HG03575 (cell line): ENCODE measurements at regions not wholly inside any gene's neighbourhood (a gene's known extent, or its start where the extent isn't known, plus 50 kb on each side); places are given as distances from the start of the nearest gene placed in this dataset.

Source experiments
- ATAC-seq: cut with Tn5 transposase; IDR thresholded peaks from one replicate; pipeline ENCODE4 v1.9.1; 2021; ENCODE audit not compliant: unreplicated experiment, insufficient number of reproducible peaks, low FRiP score; ENCODE audit errors: extremely low read depth

DNA sequence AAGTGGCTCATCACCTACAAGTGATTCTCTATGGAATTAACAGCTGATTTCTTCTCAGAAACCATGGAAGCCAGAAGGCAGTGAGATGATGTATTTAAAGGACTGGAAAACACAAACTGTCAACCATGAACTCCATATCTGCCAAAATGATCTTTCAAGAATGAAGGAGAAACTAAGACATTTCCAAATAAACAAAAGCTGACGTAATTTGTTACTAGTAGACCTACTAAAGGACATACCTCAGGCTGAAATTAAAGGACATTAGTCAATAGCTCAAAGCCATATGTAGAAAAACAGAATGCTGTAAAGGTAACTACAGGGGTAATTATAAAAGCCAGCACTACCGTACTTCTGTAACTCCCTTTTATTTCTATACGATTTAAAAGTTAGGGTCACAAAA lies 129.4 kb upstream of the TMEM45B start:
- ATAC-seq: no peak

DNA sequence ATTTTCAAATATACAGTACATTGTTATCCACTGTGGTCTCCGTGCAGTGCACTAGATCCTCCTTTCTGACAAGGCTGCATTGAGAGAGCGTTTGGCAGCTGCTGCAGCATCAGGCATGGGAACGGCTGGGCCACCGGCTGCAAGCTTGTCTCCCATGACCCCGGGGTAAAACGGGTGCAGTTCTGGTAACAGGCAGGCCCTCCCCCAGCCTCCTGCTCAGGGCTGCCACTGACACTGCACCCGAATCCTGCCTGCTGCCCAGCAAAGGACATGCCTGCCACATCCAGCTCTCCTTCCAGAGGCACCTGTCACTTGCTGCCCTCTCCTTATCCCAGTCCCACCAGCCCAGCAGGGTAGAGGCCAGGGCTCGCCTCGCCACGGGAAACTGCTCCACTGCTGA lies 124.5 kb upstream of the TMEM45B start:
- no peak for ATAC-seq

DNA sequence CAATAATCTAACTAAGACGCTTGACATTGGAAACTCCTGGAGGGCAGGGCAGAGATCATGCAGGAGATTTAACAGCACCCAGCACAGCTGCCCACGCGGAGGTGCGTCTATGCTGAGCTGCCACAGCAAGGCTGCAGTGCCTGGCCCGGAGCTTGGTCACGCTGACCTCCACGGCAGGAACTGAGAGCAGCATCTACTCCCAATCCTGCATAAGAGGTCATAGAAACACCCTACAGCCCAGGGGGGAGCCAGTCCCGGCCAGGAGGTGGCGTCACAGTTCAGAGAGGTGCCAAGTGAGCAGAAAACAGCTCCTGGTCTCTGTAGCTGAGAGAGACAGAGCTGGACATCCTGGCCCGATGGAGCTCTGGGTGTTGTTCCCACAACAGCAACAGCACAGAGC lies 121.1 kb upstream of the TMEM45B start:
- no peak for ATAC-seq

DNA sequence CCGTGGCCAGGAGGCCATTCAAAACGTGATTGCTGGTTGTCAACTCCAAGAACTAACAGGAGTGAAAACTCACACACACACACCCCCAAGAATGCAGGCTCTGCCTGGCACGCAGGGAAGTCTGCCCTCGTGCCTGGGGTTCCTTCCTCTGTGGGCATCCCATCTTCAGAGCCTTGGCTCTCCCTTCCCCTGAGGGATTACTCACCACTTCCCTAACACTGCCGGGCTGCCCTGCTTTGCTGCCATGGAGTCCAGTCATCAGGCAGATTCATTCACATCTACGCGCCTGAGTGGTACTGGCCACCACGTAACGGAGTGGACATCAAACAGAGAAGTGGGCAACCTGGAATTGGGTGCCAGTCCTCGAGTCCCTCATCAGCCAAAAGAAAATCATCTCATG lies 120.7 kb upstream of the TMEM45B start:
- no peak for ATAC-seq

DNA sequence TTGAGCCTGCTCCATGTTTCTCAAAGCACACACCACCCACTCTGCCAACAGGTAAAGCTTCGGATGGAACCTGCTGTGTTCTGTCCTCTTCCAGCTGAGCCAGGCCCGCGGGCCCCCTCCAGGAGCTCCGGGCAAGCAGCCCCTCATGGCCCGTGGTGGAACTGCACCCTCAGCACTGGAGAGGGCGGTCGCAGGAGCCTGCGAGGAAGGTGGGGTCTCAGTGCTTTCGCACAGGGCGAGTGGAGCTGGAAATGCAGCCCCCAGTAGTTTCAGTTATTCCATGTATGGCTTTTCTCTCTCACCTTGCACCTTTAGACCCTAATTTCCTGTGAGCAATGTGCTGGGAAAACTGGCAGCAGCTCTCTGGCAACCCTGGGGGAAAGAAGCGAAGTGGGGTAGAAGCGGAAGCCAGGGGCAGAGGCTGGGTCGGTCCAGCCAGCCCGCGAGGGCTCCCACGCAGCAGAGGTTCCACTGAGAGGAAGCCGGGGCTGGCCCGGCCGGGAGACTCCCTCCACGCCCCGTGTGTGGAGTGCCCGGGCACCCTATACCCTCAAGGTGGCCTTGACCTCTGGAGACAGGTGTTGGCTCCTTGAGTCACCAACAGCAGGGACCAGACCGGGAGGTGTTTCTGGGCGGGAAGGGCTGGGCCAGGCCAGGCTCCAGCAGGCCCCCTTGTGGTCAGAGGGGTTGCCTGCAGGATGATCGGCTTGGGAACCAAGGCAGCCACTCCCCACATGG lies 119.9 kb upstream of the TMEM45B start:
- no peak for ATAC-seq

DNA sequence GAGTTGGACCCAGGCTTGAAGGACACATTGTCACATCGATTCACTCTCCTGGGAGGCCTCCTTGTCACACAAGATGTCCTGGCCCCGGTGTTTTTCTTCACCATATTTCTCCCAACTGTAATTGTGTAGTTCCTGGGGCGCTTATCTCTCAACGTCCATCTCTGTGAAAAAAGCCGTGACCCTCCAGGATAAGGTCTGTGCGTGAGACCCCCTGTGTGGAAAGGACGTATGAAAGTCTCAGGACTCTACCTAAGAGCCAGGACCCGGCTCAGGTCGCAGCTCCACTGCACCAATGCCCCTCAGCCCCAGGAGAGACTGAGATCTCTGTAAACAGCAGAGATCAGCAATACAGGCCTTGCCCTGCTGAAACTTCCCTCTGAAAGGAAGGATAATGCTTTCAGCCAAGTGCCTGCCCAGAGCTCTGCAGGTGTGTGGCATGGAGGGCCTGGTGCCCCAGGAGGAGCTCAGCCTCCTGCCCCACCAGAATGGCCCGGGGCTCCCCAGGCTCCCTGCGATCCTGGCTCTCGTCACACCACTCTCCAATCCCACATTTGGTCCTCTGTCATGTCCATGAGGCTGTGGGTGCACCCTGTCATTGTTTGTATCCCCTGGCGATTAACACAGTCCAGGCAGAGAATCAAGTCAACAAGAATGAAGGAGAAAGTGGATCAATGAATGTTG lies 119.2 kb upstream of the TMEM45B start:
- ATAC-seq: no peak

DNA sequence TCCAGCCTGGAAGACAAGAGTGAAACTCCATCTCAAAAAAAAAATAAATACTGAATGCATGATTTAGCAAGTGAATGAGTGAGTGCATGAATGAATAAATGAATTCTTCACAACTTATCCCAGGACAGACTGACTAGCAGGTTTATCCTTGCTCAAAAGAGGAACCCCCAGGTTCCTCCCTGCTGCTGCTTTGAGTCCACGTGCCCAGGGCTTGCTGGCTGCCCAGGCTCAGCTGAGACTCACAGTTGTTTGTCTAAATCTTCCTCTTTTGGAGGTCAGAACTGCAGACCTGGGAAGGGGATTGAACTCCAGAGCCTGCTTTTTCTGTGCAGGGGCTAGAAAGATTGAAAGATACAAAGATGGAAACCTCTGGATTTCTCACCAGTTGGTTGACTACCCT lies 117.4 kb upstream of the TMEM45B start:
- no peak for ATAC-seq

DNA sequence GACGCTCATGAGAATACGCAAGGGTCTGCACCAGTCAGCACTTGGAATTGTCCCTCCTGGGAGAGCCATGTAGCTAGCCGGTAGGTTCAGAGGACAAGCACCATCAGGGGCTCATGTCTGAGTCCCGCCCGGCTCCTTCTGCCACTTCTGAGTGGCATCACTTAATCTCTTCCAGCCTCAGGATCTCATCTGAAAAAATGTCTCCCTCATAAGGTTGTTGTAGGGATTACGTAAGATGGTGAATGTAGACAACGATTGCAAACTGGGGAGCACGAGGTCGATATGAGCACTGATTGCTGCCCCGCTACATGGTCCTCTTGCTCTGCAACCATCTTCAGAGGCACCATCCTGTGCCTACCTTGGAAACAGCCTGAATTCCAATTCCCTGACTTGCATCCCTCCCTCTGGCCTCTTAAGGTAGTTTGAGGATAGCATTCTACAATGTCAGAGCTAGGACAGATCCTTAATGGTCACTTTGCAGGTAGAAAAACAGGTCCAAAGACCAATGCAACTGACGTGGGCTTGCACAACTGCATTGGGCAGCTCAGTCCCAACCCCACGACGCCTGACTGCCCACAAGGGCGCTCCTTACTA lies 115.8 kb upstream of the TMEM45B start:
- no peak for ATAC-seq

DNA sequence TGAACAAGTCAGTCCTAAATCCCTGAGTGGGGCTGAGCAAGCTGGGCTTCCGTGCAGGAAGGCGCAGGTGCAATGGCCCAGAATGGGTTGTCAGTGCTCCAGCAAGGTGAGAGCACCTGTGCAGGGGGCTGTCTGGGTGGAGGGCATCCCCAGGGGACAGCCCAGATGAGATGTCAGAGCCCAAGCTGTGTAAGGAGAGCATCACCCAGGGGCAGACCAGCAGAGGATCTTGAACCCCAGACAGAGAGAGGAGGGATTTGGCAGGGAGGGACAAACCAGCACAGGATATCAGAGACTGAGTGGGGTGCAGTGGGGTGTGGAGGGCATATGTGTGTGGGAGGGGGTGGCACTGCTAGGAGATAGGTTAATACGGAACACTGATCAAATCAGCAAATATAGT lies 114.9 kb upstream of the TMEM45B start:
- ATAC-seq: no peak

DNA sequence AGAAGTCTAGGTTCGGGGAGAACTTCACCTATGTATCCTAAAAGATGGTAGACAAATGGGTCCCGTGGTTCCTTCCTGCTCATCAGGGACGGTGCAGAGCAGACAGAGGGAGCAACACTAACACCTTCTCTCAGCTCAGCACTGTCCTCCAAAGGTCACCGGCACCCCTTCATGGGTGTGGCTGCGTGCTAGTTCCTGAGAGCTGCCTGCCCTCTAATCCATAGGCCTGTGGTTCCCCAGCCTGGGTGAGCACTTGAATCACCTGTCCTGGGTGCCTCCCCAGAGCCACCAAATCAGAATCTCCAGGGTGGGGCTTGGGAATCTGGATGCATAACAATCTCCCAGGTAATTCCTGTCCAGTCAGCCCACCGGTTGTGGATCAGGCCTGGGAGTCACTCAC lies 113.9 kb upstream of the TMEM45B start:
- no peak for ATAC-seq

DNA sequence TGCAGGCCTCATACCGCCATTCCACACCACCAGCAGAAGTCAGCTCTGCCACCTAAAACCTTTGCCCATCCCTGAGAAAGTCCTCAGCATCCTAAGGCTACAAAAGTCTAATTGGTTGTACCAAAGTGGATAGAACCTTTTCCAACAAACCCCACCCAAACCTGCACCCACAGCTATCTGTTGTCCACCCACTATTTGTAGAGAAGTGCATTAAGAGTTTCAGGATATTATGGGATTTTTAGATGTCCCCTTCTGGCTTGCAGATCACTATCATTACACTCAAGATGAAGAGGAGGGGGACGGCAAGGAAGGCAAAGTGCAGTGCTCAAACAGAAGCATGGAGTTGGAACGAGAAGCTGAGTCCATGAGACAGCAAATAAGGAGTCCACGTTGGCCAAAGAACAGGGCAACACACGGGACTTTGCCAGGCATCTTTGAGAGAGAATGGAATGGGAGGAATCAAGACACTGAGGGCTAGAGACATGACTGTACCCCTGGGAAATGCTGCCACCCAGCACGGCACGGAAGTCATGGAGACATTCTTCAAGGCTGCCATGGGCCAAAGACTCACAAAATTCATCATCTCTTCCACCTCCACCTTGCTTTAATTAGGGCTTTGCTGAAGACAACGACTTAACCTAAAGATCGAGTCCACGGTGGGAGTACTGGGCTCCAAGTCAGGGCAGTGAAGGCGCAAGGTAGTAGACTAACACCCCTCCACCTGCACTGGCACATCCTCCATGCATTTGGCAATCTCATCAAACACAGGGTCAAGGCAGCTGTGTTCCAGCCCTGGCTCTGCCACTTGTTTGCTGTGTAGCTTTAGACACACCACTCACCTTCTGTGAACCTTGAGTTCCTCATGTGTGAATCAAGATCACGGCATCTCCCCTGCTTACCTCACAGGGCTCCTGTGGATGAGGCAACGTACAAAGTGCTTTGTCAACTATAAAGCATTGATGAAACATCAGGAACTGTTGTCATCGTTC lies 112.9 kb upstream of the TMEM45B start:
- no peak for ATAC-seq

DNA sequence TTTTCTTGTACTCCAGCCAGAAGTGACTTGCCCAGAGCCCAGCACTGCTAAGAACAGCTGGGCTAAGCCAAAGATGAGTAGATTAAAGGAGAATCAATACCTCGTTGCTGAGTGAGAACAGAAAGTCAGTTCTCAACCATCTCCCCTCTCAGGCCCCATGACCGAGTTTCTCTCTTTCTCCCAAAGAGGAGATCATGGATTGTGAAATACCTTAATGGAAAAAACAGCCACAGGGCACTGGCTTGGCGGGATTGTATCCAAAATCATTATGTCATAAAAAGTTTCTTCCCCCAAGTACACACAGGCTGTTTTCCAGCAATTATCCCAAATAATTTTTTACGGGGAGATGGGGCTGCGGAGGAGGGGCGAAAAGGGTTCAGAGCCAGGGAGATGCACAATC lies 111.8 kb upstream of the TMEM45B start:
- ATAC-seq: no peak

DNA sequence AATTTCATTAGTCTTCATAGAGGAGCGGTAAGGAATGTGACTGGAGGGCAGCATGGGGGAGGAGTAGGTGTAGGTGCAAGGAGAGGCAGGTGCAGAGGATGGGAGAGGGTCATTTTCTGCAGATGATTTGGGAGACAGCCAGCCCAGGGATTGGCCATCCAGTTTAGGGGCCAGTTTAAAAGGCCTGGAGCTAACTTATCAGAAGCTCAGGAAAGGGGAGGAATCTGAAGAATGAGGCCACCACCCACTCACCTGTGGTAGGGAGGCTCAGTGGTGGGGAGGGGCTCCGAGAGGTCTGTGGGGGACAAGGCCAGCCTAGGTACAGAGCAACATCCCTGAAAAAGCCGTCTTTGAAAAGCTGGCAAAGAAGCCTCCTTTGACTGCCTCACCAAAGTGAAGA lies 110.8 kb upstream of the TMEM45B start:
- ATAC-seq: no peak

DNA sequence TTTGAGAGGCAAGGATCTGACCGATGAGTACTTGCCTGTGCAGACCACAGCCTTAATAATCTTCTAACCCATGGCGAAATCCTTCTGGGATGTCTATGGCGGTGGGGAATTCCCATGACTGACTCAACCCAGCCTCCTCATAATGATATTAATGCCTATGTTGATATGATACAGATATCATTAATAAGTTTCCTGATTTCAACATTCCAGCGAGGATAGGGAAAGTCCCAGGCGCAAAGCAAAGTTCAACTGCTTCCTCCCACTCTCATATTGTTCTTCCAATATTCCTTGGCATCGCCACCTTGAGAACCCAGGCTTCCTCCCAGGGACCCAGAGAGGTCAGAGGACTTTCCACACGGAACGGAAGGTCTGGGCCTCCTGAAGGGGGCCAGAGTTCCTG lies 110.3 kb upstream of the TMEM45B start:
- no peak for ATAC-seq

DNA sequence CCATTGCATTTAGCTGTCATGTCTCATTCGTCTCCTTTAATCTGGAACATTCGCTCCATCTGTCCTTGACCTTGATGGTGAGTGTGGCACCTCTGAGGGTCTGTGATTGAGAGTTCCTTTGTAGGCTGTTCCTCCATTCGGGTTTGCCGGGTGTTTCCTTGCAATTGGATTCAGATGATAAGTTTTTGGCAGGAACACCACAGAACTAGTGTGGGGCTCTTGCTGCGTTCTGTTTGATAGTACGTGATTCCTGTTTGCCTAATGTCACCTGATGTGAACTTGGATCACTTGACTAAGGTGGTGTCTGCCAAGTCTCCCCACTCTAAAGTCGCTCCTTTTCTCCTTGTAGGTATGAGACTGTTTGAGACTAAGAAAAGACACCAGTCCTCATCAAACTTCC lies 109.7 kb upstream of the TMEM45B start:
- no peak for ATAC-seq

DNA sequence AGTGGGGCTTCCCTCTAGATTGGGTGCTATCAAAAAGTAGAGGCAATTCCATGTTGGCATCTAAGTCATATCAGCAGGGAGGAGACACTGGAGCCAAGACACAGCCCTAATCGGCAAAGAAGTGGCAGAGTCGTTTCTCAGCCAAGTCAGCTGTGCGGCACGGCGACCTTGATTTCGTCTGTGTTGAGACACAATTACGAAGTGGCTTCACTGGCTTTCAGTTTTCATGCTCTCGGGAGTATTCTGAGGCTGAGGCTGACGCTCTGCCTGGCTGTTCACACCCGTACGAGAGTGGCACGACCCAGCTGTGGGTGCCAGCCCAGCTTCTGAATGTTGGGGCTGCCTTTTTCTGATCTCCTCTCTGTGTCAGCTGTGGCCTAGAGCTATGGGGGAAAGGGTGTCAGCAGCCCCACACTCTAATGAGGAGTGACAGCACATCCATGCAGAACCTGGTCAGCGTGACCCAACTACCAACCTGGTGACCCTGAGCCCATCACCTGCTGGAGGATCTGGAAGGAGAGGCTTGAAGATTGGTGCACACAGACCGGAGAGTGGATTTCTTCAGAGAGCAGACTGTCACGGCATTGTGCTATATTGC lies 105.7 kb upstream of the TMEM45B start:
- no peak for ATAC-seq

DNA sequence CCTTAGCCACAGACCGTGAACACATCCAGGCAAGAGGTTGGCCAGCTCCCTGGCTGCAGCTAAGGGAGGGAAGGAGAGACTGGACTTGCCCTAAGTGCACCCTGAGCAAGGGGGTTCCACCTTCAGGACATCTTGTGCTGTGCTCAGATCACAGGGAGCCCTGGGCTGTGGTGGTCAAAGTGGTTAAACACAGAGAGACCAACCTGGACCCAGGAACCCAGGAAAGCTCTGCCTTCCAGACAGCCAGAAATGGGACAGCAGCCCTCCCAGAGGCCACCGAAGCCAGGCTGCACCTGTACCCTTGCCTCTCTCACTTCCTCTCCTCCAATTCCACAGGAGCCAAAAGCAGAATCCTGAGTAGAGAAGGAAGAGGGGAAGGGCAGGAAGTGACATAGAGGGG lies 105.2 kb upstream of the TMEM45B start:
- ATAC-seq: no peak

DNA sequence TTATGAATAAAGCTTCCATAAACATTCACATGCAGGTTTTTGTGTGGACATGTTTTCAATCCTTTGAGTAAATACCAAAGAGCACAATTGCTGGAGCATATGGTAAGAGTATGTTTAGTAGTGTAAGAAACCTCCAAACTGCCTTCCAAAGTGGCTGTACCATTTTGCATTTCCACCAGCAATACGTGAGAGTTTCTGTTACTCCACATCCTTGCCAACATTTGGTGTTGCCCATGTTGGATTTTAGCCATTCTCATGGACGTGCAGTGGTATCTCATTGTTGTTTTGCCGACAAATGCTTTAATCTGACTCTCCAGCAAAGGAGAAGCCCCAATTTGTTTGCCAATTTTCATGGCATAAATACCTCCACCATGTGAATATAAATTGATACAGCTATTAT lies 103.9 kb upstream of the TMEM45B start:
- ATAC-seq: no peak
